HG03039 (cell line): ENCODE measurements at regions not wholly inside any gene's neighbourhood (a gene's known extent, or its start where the extent isn't known, plus 50 kb on each side); places are given as distances from the start of the nearest gene placed in this dataset.
"Not testable (repeated sequence)": the region's sequence is repeated elsewhere in the genome, so short reads cannot be mapped to it uniquely, and the experiment has no call there.

ENCODE experiments used
- ATAC-seq: cut with Tn5 transposase; IDR thresholded peaks from one replicate; pipeline ENCODE4 v1.9.1; 2021; ENCODE audit warnings: mild to moderate bottlenecking, moderate library complexity; ENCODE audit not compliant: unreplicated experiment

DNA sequence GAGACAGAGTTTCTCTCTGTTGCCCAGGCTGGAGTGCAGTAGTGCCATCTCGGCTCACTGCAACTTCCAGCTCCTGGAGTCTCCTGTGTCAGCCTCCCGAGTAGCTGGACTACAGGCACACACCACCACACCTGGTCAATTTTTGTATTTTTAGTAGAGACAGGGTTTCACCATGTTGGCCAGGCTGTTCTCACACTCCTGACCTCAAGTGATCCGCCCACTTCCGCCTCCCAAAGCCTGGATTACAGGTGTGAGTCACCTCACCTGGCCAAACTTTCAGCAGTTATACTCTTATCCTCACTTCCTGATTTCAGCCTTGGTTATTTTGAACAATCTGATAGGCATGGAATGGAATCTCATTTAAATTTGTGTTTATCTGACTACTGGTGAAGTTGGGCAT lies 763.0 kb upstream of the TMEM132C start:
- ATAC-seq: not testable (repeated sequence)

- no peak for ATAC-seq
These were observed 762.1 kb upstream of the TMEM132C start for GRCh38 chr12:127504874-127505273.

GRCh38 chr12:127507341-127507740 lies 759.6 kb upstream of the TMEM132C start:
- ATAC-seq: no peak

DNA sequence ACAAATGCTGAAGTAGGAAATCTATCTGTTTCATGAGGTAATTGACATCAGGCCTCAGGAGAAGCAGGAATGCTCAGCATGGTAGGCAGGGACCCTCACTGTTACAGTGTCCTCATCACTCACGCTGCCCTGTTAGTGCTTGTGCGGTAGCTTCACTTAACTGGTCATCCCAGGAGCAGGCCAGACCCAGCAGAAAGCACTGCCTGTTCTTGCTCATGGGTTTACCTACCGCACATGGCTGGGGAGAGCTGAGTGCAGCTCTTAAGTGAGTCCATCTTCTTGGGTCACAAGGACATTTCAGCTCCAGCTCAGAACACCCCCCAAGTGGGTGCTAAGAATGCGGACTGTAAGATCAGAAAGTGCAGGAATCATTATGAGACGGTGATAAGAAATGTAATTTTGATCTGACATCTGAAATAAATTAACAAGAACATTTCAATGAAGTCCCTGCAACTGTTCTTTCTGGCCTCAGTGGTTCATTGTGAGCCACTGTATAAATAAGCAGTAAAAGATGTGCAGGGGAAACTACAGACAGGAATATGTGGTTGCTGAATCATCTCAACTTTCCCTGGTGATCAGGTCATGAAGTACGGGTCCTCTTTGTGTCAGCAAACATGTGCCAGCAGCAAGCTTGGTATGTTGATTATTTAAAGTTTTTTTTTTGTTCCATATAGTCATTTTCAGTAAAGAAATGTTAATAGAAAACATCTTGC lies 757.7 kb upstream of the TMEM132C start:
- no peak for ATAC-seq

- no peak for ATAC-seq
These were observed 751.0 kb upstream of the TMEM132C start for GRCh38 chr12:127515941-127516340.

GRCh38 chr12:127516467-127516866 lies 750.5 kb upstream of the TMEM132C start:
- no peak for ATAC-seq

DNA sequence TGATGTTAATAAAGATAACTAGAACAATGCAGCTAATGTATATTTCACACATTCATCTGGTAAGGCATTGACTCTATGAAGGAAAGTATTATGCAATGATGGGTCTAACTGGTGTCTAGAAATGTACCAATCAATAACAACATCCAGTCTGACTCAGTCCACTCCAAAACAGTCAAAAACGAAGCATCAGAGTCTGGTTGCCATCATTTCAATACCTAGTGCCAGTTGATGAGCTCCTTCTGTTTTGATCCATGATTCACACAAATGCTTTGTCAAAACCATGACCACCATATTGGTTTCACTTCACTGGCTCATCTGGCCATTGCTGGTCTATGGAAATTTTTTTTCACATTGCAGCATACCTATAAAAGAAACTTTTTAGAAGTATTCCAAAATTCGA lies 747.2 kb upstream of the TMEM132C start:
- no peak for ATAC-seq

DNA sequence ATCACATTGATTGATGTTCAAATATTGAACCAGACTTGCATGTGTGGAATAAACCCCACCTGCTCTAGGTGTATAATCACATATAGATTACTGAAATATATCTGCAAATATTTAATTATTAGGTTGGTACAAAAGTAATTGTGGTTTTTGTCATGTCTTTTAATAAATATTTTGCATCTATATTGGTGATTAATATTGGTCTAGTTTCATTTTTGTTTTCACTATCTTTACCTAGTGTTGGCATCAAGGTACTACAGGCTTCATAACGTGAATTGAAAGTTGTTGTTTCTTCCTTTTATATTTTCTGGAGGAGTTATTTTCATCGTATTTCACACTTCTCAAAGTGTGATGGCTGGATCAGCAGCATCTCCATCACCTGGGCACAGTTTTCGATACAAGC lies 740.0 kb upstream of the TMEM132C start:
- ATAC-seq: no peak

DNA sequence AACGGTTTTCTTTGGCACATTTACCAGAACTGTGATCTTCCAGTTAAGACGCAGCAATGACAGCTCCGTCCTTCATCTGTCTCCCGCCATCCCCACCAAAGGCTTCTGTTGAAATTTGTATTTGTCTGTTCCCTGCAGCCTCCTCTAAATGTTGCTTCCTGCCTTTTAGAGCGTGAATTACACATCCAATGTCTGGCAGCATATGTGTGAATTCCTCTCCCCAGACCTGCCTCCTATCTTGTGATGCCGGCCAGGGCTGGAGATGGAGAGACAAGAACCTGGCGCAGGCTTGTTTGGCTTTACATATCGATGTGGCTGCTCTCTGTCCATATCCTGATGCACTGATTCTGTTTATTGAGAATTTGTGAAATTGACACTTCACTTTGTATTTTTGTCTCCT lies 738.4 kb upstream of the TMEM132C start:
- ATAC-seq: no peak

DNA sequence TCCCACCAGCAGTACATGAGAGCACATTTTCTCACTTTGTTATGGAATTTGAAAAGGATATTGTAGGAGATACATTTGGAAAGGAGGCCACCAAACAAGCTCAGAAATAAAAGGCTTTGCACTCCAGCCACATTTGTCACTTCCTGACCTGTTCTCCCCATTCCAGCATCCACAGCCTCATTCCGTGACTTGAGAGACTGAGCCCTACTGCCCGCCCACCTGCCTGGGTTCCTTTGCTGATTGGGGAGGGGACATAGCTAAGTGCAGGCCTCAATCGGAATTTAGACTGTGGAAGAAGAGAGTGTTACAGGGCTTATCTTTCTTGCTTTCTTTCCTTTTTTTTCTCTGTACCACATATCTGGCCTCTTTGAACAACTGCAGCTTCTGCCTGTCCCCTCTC lies 735.4 kb upstream of the TMEM132C start:
- no peak for ATAC-seq

GRCh38 chr12:127533353-127533752 lies 733.6 kb upstream of the TMEM132C start:
- ATAC-seq: no peak

- ATAC-seq: no peak
These were observed 730.0 kb upstream of the TMEM132C start for GRCh38 chr12:127536833-127537428.

DNA sequence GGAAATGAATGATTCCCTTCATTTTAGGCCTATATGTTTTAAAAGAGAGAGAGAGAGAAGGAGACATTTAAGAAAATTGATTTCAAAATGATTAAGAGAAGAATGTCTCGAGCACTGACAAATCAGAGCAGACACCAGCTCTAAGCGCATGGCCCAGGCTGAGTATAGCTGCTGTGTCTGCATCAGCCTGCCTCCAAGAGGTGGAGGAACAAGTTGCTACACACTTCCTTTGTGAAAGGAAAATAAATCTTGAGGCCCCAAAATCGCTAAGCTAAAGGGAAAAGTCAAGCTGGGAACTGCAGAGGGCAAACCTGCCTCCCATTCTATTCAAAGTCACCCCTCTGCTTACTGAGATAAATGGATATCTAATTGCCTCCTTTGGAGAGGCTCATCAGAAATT lies 728.7 kb upstream of the TMEM132C start:
- ATAC-seq: no peak

- no peak for ATAC-seq
These were observed 727.6 kb upstream of the TMEM132C start for GRCh38 chr12:127539226-127539858.

- ATAC-seq: no peak
These were observed 724.6 kb upstream of the TMEM132C start for GRCh38 chr12:127542391-127542790.

- no peak for ATAC-seq
These were observed 724.0 kb upstream of the TMEM132C start for GRCh38 chr12:127542931-127543330.

- ATAC-seq: no peak
These were observed 720.1 kb upstream of the TMEM132C start for GRCh38 chr12:127546721-127547505.

DNA sequence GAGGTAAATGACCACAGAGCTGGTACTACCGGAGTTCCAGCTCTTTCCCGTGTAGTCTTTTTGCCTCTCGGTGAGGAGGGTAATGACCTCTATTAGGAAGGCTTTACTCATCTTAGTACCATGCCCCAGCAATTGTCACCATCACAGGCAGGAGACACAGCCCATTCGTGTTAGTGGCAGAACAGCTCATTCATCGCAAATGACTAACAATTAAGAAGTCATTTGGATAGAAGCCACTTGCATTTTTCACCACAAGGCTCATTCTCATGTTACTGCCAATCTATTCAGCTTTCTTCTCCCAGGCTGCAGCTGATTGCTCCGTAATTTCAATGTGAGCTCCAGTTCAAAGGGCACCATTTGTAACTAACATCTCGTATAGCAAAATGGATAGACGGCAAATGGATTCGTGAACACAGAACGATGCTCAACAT lies 718.8 kb upstream of the TMEM132C start:
- no peak for ATAC-seq

DNA sequence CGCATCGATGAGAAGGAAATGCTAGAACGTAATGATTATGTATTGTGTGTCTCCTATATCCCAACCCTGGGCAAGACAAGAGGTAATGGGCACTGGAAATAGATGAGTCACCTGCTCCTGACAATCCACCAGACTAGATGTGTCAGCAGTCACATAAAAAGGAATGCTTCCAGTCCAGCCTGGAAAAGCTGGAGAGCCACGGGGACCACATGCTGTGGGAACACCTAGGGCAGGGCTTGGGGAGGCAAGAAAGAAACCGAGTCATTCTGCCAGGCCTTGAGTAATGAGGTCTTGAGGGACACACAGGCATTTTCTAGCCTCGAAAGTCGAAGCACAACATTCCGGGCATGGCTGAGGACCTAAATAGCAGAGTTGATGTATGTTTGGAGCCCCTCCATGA lies 716.7 kb upstream of the TMEM132C start:
- no peak for ATAC-seq

GRCh38 chr12:127552838-127553237 lies 714.1 kb upstream of the TMEM132C start:
- no peak for ATAC-seq

- ATAC-seq: no peak
These were observed 711.9 kb upstream of the TMEM132C start for GRCh38 chr12:127555071-127555470.
